ENCODE measurements at regions not wholly inside any gene's neighbourhood (a gene's known extent, or its start where the extent isn't known, plus 50 kb on each side); places are given as distances from the start of the nearest gene placed in this dataset.
"Not testable (repeated sequence)": the region's sequence is repeated elsewhere in the genome, so short reads cannot be mapped to it uniquely, and the experiment has no call there.

GRCh38 chr4:79831701-79832514, 241.1 kb downstream of the ANTXR2 start:
- no peaks in the 10 kb centered on the region for H3K27me3 ChIP-seq
- H3K4me3 ChIP-seq = no peak overlapping the region
- intact Hi-C loops (cut with DNase I) = no loop called here
- no peaks in the 10 kb centered on the region for H3K36me3 ChIP-seq (replicated peaks in 1 of 2; ENCODE audit: insufficient read depth in 1 of 2, low read depth in 2 of 2)
- no peak for DNase-seq
- no peaks in the 10 kb centered on the region for H3K4me1 ChIP-seq
- TF ChIP-seq CTCF (IDR thresholded peaks at IDR 0.05) (no peak), POLR2A (IDR thresholded peaks at IDR 0.05) (no peak)
- no peak for ATAC-seq
- H3K9me3 ChIP-seq = no peaks in the 10 kb centered on the region
- H3K27ac ChIP-seq = no peak overlapping the region

- H3K4me3 ChIP-seq = no peak overlapping the region
- no peak overlapping the region for H3K27ac ChIP-seq
- H3K9me3 ChIP-seq = no peaks in the 10 kb centered on the region
- H3K27me3 ChIP-seq = no peaks in the 10 kb centered on the region
- ATAC-seq = no peak
- no peaks in the 10 kb centered on the region for H3K36me3 ChIP-seq (replicated peaks in 1 of 2; ENCODE audit: insufficient read depth in 1 of 2, low read depth in 2 of 2)
- TF ChIP-seq CTCF (IDR thresholded peaks at IDR 0.05) (no peak), POLR2A (IDR thresholded peaks at IDR 0.05) (no peak)
- intact Hi-C loops (cut with DNase I) = no loop called here
- WGBS, 2 donors = 42 to 45% methylated on average over 3 of the region's 3 CpGs
- DNase-seq = no peak
- H3K4me1 ChIP-seq = no peaks in the 10 kb centered on the region
Measured at GRCh38 chr4:79831119-79831528, 241.9 kb downstream of the ANTXR2 start.

- no peak for DNase-seq
- 37 to 42% methylated on average over 5 of the region's 5 CpGs for WGBS, 2 donors
- Histone ChIP-seq H3K4me1 (no peaks in the 10 kb centered on the region), H3K27me3 (no peaks in the 10 kb centered on the region), H3K9me3 (no peaks in the 10 kb centered on the region), H3K4me3 (no peak overlapping the region), H3K27ac (no peak overlapping the region), H3K36me3 (replicated peaks in 1 of 2; ENCODE audit: insufficient read depth in 1 of 2, low read depth in 2 of 2) (no peaks in the 10 kb centered on the region)
- TF ChIP-seq POLR2A (IDR thresholded peaks at IDR 0.05) (no peak), CTCF (IDR thresholded peaks at IDR 0.05) (no peak)
- intact Hi-C loops (cut with DNase I) = no loop called here
- ATAC-seq = no peak
Measured at GRCh38 chr4:79827283-79827682, 245.7 kb downstream of the ANTXR2 start.

- no peak for ATAC-seq
- H3K27me3 ChIP-seq = no peaks in the 10 kb centered on the region
- no peaks in the 10 kb centered on the region for H3K4me1 ChIP-seq
- no peak for DNase-seq
- no peak overlapping the region for H3K4me3 ChIP-seq
- intact Hi-C loops (cut with DNase I) = no loop called here
- no peak overlapping the region for H3K27ac ChIP-seq
- WGBS, 2 donors = 45 to 48% methylated on average over 2 of the region's 2 CpGs
- H3K36me3 ChIP-seq (replicated peaks in 1 of 2; ENCODE audit: insufficient read depth in 1 of 2, low read depth in 2 of 2) = no peaks in the 10 kb centered on the region
- TF ChIP-seq CTCF (IDR thresholded peaks at IDR 0.05) (no peak), POLR2A (IDR thresholded peaks at IDR 0.05) (no peak)
- H3K9me3 ChIP-seq = no peaks in the 10 kb centered on the region
Measured at GRCh38 chr4:79823148-79823763, 249.8 kb downstream of the ANTXR2 start.

- Histone ChIP-seq H3K9me3 (no peaks in the 10 kb centered on the region), H3K27ac (no peak overlapping the region), H3K4me3 (no peak overlapping the region), H3K27me3 (no peaks in the 10 kb centered on the region), H3K4me1 (no peaks in the 10 kb centered on the region), H3K36me3 (replicated peaks in 1 of 2; ENCODE audit: insufficient read depth in 1 of 2, low read depth in 2 of 2) (no peaks in the 10 kb centered on the region)
- TF ChIP-seq CTCF (IDR thresholded peaks at IDR 0.05) = no peak
- TF ChIP-seq POLR2A (IDR thresholded peaks at IDR 0.05) = no peak
- ATAC-seq (no peak), DNase-seq (no peak)
- intact Hi-C loops (cut with DNase I) = no loop called here
Measured at GRCh38 chr4:79820427-79820826, 252.6 kb downstream of the ANTXR2 start.

GRCh38 chr4:79807933-79808332, 265.1 kb downstream of the ANTXR2 start:
- H3K4me1 ChIP-seq; H3K9me3 ChIP-seq; H3K27ac ChIP-seq; intact Hi-C loops (cut with DNase I); H3K27me3 ChIP-seq; H3K4me3 ChIP-seq; DNase-seq; H3K36me3 ChIP-seq (replicated peaks in 1 of 2; ENCODE audit: insufficient read depth in 1 of 2, low read depth in 2 of 2); ATAC-seq: not testable (repeated sequence)
- WGBS, 2 donors = 50 to 69% methylated on average over 2 of the region's 2 CpGs
